RWPE2 (cell line): ENCODE measurements at regions not wholly inside any gene's neighbourhood (a gene's known extent, or its start where the extent isn't known, plus 50 kb on each side); places are given as distances from the start of the nearest gene placed in this dataset.

Experiments
- ATAC-seq: fragments of 200-7000 bp; cut with Tn5 transposase; 3 replicates; pipeline ENCODE4 v1.9.1; 2021; ENCODE audit warnings: low read depth
- DNase-seq: peaks from one replicate; pipeline ENCODE4 v3.0.0-alpha.2; 2020; ENCODE audit warnings: low spot score
- H3K27ac ChIP-seq: fragments of 450-650 bp; 2 replicates; pipeline ENCODE4 v1.5.1; 2017; ENCODE audit warnings: mild to moderate bottlenecking; ENCODE audit not compliant: poor library complexity, severe bottlenecking
- H3K27me3 ChIP-seq: fragments of 250-450 bp; sonication (Bioruptor Pico); 2 replicates; pipeline ENCODE4 v1.5.1; 2021; ENCODE audit warnings: mild to moderate bottlenecking, moderate library complexity; ENCODE audit not compliant: insufficient read depth, poor library complexity, severe bottlenecking
- H3K36me3 ChIP-seq: fragments of 250-450 bp; sonication (Bioruptor Pico); 2 replicates; pipeline ENCODE4 v1.5.1; 2020; ENCODE audit warnings: low read depth, mild to moderate bottlenecking, moderate library complexity
- H3K4me1 ChIP-seq: fragments of 250-450 bp; sonication (Bioruptor Pico); 2 replicates; pipeline ENCODE4 v1.5.1; 2021; ENCODE audit warnings: mild to moderate bottlenecking, moderate library complexity; ENCODE audit not compliant: insufficient read depth, poor library complexity, severe bottlenecking
- H3K4me3 ChIP-seq: fragments of 250-450 bp; sonication (Bioruptor Pico); 2 replicates; pipeline ENCODE4 v1.5.1; 2021; ENCODE audit warnings: mild to moderate bottlenecking, moderate library complexity; ENCODE audit not compliant: severe bottlenecking
- H3K9me3 ChIP-seq: fragments of 250-450 bp; sonication (Bioruptor Pico); 2 replicates; pipeline ENCODE4 v1.5.1; 2021; ENCODE audit warnings: mild to moderate bottlenecking, moderate library complexity; ENCODE audit not compliant: severe bottlenecking
- CTCF ChIP-seq: fragments of 450-650 bp; IDR thresholded peaks from one replicate; pipeline ENCODE4 v1.5.1; 2017; ENCODE audit warnings: mild to moderate bottlenecking, moderate library complexity; ENCODE audit not compliant: poor library complexity, severe bottlenecking

DNA sequence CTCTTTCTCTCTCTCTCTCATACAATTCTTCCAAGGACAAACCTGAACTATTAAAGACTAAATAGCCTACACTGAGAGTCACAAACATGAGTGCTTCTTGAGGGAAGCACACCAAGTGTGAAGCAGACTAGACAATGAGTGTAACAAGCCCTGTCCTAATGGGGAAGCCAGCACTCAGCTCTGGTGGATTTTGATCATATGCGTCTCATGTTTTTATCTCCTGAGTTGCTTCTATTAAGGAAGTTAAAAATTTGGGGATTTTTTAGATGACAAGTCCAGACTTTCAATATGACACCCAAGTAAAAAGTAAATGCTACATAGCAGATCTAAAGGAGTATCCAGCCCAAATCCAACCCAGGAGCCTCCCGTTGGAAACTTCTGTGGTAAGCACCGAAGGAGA lies 437.8 kb downstream of the RFC3 start:
- TF ChIP-seq CTCF, result no peak
- H3K4me3 ChIP-seq, result no peak overlapping the region
- no peak for ATAC-seq
- H3K27ac ChIP-seq, result no peak overlapping the region
- DNase-seq, result no peak
- H3K27me3 ChIP-seq, result no peaks in the 10 kb centered on the region
- no peaks in the 10 kb centered on the region for H3K4me1 ChIP-seq
- no peaks in the 10 kb centered on the region for H3K9me3 ChIP-seq
- H3K36me3 ChIP-seq, result no peaks in the 10 kb centered on the region

DNA sequence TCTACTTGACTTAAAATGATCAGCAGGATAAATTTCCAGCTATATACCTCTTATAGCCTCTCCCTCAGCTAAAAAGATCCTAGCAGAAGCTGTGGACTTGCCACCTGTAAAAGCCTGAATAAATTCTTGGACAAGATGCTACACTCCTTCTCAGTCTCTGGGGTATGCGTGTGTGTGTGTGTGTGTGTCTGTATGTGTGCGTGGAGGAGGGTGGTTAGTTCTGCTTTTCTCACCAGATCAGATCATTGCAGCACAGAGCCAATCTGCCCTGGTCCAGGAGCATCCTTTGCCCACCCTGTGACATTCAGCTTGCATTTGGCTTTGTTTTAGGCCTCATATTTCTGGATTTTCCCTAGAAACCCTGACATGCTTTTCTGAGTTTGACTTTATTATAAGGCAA lies 438.3 kb downstream of the RFC3 start:
- Histone ChIP-seq H3K27ac (no peak overlapping the region), H3K9me3 (no peaks in the 10 kb centered on the region), H3K27me3 (no peaks in the 10 kb centered on the region), H3K4me1 (no peaks in the 10 kb centered on the region), H3K36me3 (no peaks in the 10 kb centered on the region), H3K4me3 (no peak overlapping the region)
- TF ChIP-seq CTCF, result no peak
- DNase-seq (no peak), ATAC-seq (no peak)

DNA sequence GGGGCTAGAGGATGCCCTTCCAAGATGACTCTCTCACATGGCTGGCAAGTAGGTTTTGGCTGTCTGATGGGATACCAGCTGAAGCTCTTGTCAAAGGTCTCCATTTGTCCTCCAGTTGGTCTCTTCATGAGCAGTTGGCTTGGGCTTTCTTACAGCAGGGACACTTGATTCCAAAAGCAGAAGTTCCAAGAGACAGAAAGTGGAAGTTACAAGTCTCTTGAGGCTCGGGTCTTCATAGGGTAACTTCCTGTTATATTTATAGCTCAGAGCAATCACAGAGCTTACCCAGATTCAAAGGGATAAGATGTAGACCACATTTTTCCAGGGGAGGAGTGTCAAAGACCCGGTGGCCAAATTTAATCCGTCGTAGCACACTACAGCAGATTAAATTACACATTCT lies 440.0 kb downstream of the RFC3 start:
- no peak for ATAC-seq
- Histone ChIP-seq H3K36me3 (no peaks in the 10 kb centered on the region), H3K4me1 (no peaks in the 10 kb centered on the region), H3K4me3 (no peak overlapping the region), H3K27me3 (no peaks in the 10 kb centered on the region), H3K9me3 (no peaks in the 10 kb centered on the region), H3K27ac (no peak overlapping the region)
- DNase-seq, result no peak
- TF ChIP-seq CTCF, result no peak

GRCh38 chr13:34258646-34259386 lies 440.9 kb downstream of the RFC3 start:
- no peaks in the 10 kb centered on the region for H3K27me3 ChIP-seq
- ATAC-seq, result no peak

More at GRCh38 chr13:34258646-34259386, 440.9 kb downstream of the RFC3 start:
- H3K36me3 ChIP-seq, result no peaks in the 10 kb centered on the region
- DNase-seq, result no peak
- no peaks in the 10 kb centered on the region for H3K4me1 ChIP-seq
- H3K4me3 ChIP-seq, result no peak overlapping the region
- H3K9me3 ChIP-seq, result no peaks in the 10 kb centered on the region
- no peak overlapping the region for H3K27ac ChIP-seq
- TF ChIP-seq CTCF, result no peak
